ENCODE measurements at regions not wholly inside any gene's neighbourhood (a gene's known extent, or its start where the extent isn't known, plus 50 kb on each side); places are given as distances from the start of the nearest gene placed in this dataset.

GRCh38 chr12:63321373-63321772, 170.4 kb upstream of the AVPR1A start:
- DNase-seq (ENCODE audit: extremely low read depth, low read depth, low spot score), result no peak

- no peak for DNase-seq (ENCODE audit: extremely low read depth, low read depth, low spot score)
Observed at GRCh38 chr12:63319936-63320633, 169.1 kb upstream of the AVPR1A start.

- DNase-seq (ENCODE audit: extremely low read depth, low read depth, low spot score), result no peak
Observed at GRCh38 chr12:63319386-63319785, 168.4 kb upstream of the AVPR1A start.

GRCh38 chr12:63318933-63319332, 167.9 kb upstream of the AVPR1A start:
- DNase-seq (ENCODE audit: extremely low read depth, low read depth, low spot score), result no peak

GRCh38 chr12:63318313-63318712, 167.3 kb upstream of the AVPR1A start:
- no peak for DNase-seq (ENCODE audit: extremely low read depth, low read depth, low spot score)

- no peak for DNase-seq (ENCODE audit: extremely low read depth, low read depth, low spot score)
Observed at GRCh38 chr12:63317880-63318279, 166.9 kb upstream of the AVPR1A start.

- DNase-seq (ENCODE audit: extremely low read depth, low read depth, low spot score), result no peak
Observed at GRCh38 chr12:63317286-63317846, 166.4 kb upstream of the AVPR1A start.

- DNase-seq (ENCODE audit: extremely low read depth, low read depth, low spot score), result no peak
Observed at GRCh38 chr12:63313139-63313538, 162.1 kb upstream of the AVPR1A start.

- no peak for DNase-seq (ENCODE audit: extremely low read depth, low read depth, low spot score)
Observed at GRCh38 chr12:63308671-63309070, 157.7 kb upstream of the AVPR1A start.

GRCh38 chr12:63307849-63308248, 156.8 kb upstream of the AVPR1A start:
- no peak for DNase-seq (ENCODE audit: extremely low read depth, low read depth, low spot score)

GRCh38 chr12:63305901-63306875, 155.2 kb upstream of the AVPR1A start:
- no peak for DNase-seq (ENCODE audit: extremely low read depth, low read depth, low spot score)

GRCh38 chr12:63304887-63305316, 153.9 kb upstream of the AVPR1A start:
- DNase-seq (ENCODE audit: extremely low read depth, low read depth, low spot score), result no peak

GRCh38 chr12:63302941-63303536, 152.0 kb upstream of the AVPR1A start:
- DNase-seq (ENCODE audit: extremely low read depth, low read depth, low spot score), result no peak

- no peak for DNase-seq (ENCODE audit: extremely low read depth, low read depth, low spot score)
Observed at GRCh38 chr12:63302269-63302940, 151.4 kb upstream of the AVPR1A start.

GRCh38 chr12:63301311-63301710, 150.3 kb upstream of the AVPR1A start:
- DNase-seq (ENCODE audit: extremely low read depth, low read depth, low spot score), result no peak

- no peak for DNase-seq (ENCODE audit: extremely low read depth, low read depth, low spot score)
Observed at GRCh38 chr12:63298386-63298930, 147.5 kb upstream of the AVPR1A start.

- peak; percentile 92 for DNase-seq (ENCODE audit: extremely low read depth, low read depth, low spot score)
Observed at GRCh38 chr12:63294327-63294632, 143.3 kb upstream of the AVPR1A start.

GRCh38 chr12:63292471-63293221, 141.6 kb upstream of the AVPR1A start:
- no peak for DNase-seq (ENCODE audit: extremely low read depth, low read depth, low spot score)

- DNase-seq (ENCODE audit: extremely low read depth, low read depth, low spot score), result no peak
Observed at GRCh38 chr12:63276537-63277365, 125.8 kb upstream of the AVPR1A start.

Data from glomerular endothelial cell (primary cell).